H1 (cell line): ENCODE measurements at regions not wholly inside any gene's neighbourhood (a gene's known extent, or its start where the extent isn't known, plus 50 kb on each side); places are given as distances from the start of the nearest gene placed in this dataset.

Experiments
- CTCF ChIA-PET: fragments of 300-600 bp; sonication (Branson Sonifier 250); formaldehyde crosslinking; loops from one replicate; lab custom pipeline; 2021; ENCODE audit not compliant: partially characterized antibody; lab: Charles Lee
- POLR2A ChIA-PET: fragments of 300-600 bp; sonication (Branson Sonifier 250); formaldehyde crosslinking; loops from one replicate; lab custom pipeline; 2021; ENCODE audit warnings: inconsistent platforms; ENCODE audit not compliant: partially characterized antibody; lab: Charles Lee
- DNase-seq, 2 experiments: peaks; one replicate each; pipeline versions ENCODE4 v3.0.0 to v3.0.0-alpha.2; 2010 to 2022; ENCODE audit warnings: low spot score in 2 of 2, low read depth in 1 of 2, mixed read lengths in 1 of 2
- FAIRE-seq: peaks from 2 replicates; lab custom pipeline; 2011; peaks lifted over from hg19 to GRCh38; lab: Jason Lieb, UNC
- H2AFZ ChIP-seq: 2 replicates; pipeline ENCODE4 v1.8.1; 2012; ENCODE audit warnings: low read length, inconsistent platforms
- H2AK5ac ChIP-seq: 2 replicates; pipeline ENCODE4 v1.6.1; 2013; ENCODE audit warnings: low read depth, low read length
- H2BK120ac ChIP-seq: replicated peaks from 2 replicates; pipeline ENCODE3; 2013; ENCODE audit warnings: low read depth, low read length, inconsistent platforms
- H2BK12ac ChIP-seq: 2 replicates; pipeline ENCODE4 v1.6.1; 2013; ENCODE audit warnings: low read depth, low read length
- H2BK15ac ChIP-seq: 2 replicates; pipeline ENCODE4 v1.6.1; 2013; ENCODE audit warnings: low read length
- H2BK20ac ChIP-seq: 2 replicates; pipeline ENCODE4 v1.6.1; 2013; ENCODE audit warnings: low read length
- H2BK5ac ChIP-seq: 2 replicates; pipeline ENCODE4 v1.6.1; 2013; ENCODE audit warnings: low read depth, low read length
- H3K14ac ChIP-seq: 2 replicates; pipeline ENCODE4 v1.6.1; 2013; ENCODE audit warnings: inconsistent platforms; ENCODE audit not compliant: insufficient read length
- H3K18ac ChIP-seq: 2 replicates; pipeline ENCODE4 v1.6.1; 2013; ENCODE audit warnings: low read length; ENCODE audit errors: extremely low read depth
- H3K23ac ChIP-seq: 2 replicates; pipeline ENCODE4 v1.6.1; 2013; ENCODE audit warnings: inconsistent platforms; ENCODE audit not compliant: insufficient read length
- H3K23me2 ChIP-seq: 2 replicates; pipeline ENCODE4 v1.6.1; 2013; ENCODE audit warnings: low read depth, low read length
- H3K27ac ChIP-seq: 2 replicates; pipeline ENCODE4 v1.6.1; 2011; ENCODE audit warnings: low read depth, low read length, inconsistent platforms
- H3K27me3 ChIP-seq, 4 experiments: replicated peaks in 1 of 4; 1 replicate in 1 of 4; 2 replicates in 3 of 4; pipeline versions ENCODE4 v1.6.1 to v1.8.1; 2011 to 2013; ENCODE audit warnings: low read length in 3 of 4, mild to moderate bottlenecking in 3 of 4, inconsistent platforms in 2 of 4, mixed read lengths in 2 of 4, moderate library complexity in 1 of 4; ENCODE audit not compliant: control insufficient read depth in 3 of 4, insufficient read depth in 3 of 4; ENCODE audit errors: extremely low read depth in 1 of 4
- H3K36me3 ChIP-seq, 4 experiments: 2 replicates each; pipeline versions ENCODE4 v1.6.1 to v1.8.1; 2011 to 2013; ENCODE audit warnings: mild to moderate bottlenecking in 4 of 4, low read length in 3 of 4, moderate library complexity in 2 of 4, control low read depth in 1 of 4, inconsistent platforms in 1 of 4; ENCODE audit not compliant: insufficient read depth in 4 of 4, control insufficient read depth in 2 of 4
- H3K4ac ChIP-seq: replicated peaks from 2 replicates; pipeline ENCODE3; 2013; ENCODE audit warnings: low read length, low read depth, mixed read lengths, inconsistent platforms; ENCODE audit not compliant: insufficient read length
- H3K4me1 ChIP-seq, 4 experiments: replicated peaks in 1 of 4; 1 replicate in 1 of 4; 2 replicates in 3 of 4; pipeline versions ENCODE4 v1.6.1 to v1.8.1; 2011 to 2013; ENCODE audit warnings: low read length in 3 of 4, inconsistent platforms in 2 of 4, mixed read lengths in 1 of 4; ENCODE audit not compliant: insufficient read depth in 4 of 4, control insufficient read depth in 3 of 4
- H3K4me2 ChIP-seq, 2 experiments: 2 replicates each; pipeline versions ENCODE4 v1.6.1 to v1.8.1; 2011 to 2013; ENCODE audit warnings: low read depth in 2 of 2, low read length in 2 of 2, control low read depth in 1 of 2, inconsistent platforms in 1 of 2, mild to moderate bottlenecking in 1 of 2; ENCODE audit not compliant: insufficient read depth in 1 of 2
- H3K4me3 ChIP-seq, 4 experiments: fragments of 200-600, 300-600 bp in 1 of 4; sonication (generic), shearing (Covaris generic), sonication (Bioruptor Twin) in 1 of 4; 2 replicates each; pipeline versions ENCODE4 v1.5.1 to v1.8.1; 2011 to 2016; ENCODE audit warnings: low read length in 4 of 4, low read depth in 3 of 4, control low read depth in 2 of 4, inconsistent platforms in 2 of 4, mild to moderate bottlenecking in 2 of 4, mixed read lengths in 1 of 4, moderate library complexity in 1 of 4; ENCODE audit not compliant: insufficient read depth in 2 of 4; ENCODE audit errors: extremely low read depth in 1 of 4
- H3K56ac ChIP-seq: replicated peaks from 2 replicates; pipeline ENCODE3; 2013; ENCODE audit warnings: low read depth, mild to moderate bottlenecking, mixed read lengths, low read length, inconsistent platforms; ENCODE audit not compliant: insufficient read length
- H3K79me1 ChIP-seq: 2 replicates; pipeline ENCODE4 v1.6.1; 2013; ENCODE audit warnings: low read depth, low read length, control low read depth
- H3K79me2 ChIP-seq, 2 experiments: 2 replicates each; pipeline versions ENCODE4 v1.6.1 to v1.8.1; 2012 to 2013; ENCODE audit warnings: low read length in 2 of 2, mild to moderate bottlenecking in 2 of 2, inconsistent platforms in 1 of 2; ENCODE audit not compliant: insufficient read depth in 2 of 2, control insufficient read depth in 1 of 2
- H3K9ac ChIP-seq, 4 experiments: replicated peaks in 1 of 4; 1 replicate in 1 of 4; 2 replicates in 3 of 4; pipeline versions ENCODE4 v1.6.1 to v1.8.1; 2011 to 2013; ENCODE audit warnings: low read depth in 3 of 4, low read length in 3 of 4, control low read depth in 2 of 4, mild to moderate bottlenecking in 2 of 4, moderate library complexity in 2 of 4, inconsistent platforms in 1 of 4; ENCODE audit errors: extremely low read depth in 1 of 4
- H3K9me3 ChIP-seq, 2 experiments: 2 replicates each; pipeline versions ENCODE4 v1.6.1 to v1.8.1; 2012 to 2013; ENCODE audit warnings: mild to moderate bottlenecking in 2 of 2, moderate library complexity in 2 of 2, control low read depth in 1 of 2, inconsistent platforms in 1 of 2, low read depth in 1 of 2, low read length in 1 of 2, mixed read lengths in 1 of 2; ENCODE audit not compliant: insufficient read depth in 2 of 2
- H4K20me1 ChIP-seq, 2 experiments: replicated peaks in 1 of 2; 2 replicates each; pipeline versions ENCODE3 to v1.8.1; 2011 to 2013; ENCODE audit warnings: inconsistent platforms in 2 of 2, low read length in 2 of 2, mild to moderate bottlenecking in 1 of 2; ENCODE audit not compliant: insufficient read depth in 2 of 2, control insufficient read depth in 1 of 2
- H4K5ac ChIP-seq: 2 replicates; pipeline ENCODE4 v1.6.1; 2013; ENCODE audit warnings: low read length, low read depth, mixed read lengths, inconsistent platforms; ENCODE audit not compliant: insufficient read length
- H4K8ac ChIP-seq: 2 replicates; pipeline ENCODE4 v1.8.0; 2013; ENCODE audit warnings: mild to moderate bottlenecking, moderate library complexity, low read length, inconsistent platforms; ENCODE audit not compliant: insufficient read depth; ENCODE audit errors: extremely low read depth
- H4K91ac ChIP-seq: replicated peaks from 2 replicates; pipeline ENCODE3; 2013; ENCODE audit warnings: low read length, mixed read lengths, inconsistent platforms; ENCODE audit not compliant: insufficient read length
- NRF1 ChIP-seq: IDR thresholded peaks from 2 replicates; pipeline ENCODE4 v1.6.1; 2011; ENCODE audit warnings: mild to moderate bottlenecking, low read depth, low read length, improper control_type of control experiment
- SIN3A ChIP-seq, 2 experiments: IDR thresholded peaks in 1 of 2; conservative IDR thresholded peaks in 1 of 2; 2 replicates each; pipeline ENCODE4 v1.6.1; 2011 to 2012; ENCODE audit warnings: low read length in 2 of 2, improper control_type of control experiment in 1 of 2, low read depth in 1 of 2, mild to moderate bottlenecking in 1 of 2
- WGBS, 2 experiments: shearing (Covaris generic) in 1 of 2; methylation state at CpG; one replicate each; pipeline versions ENCODE4 v1.1.6 to v1.1.7; 2013 to 2015; ENCODE audit warnings: low lambda C conversion rate in 2 of 2, mixed read lengths in 2 of 2, inconsistent platforms in 1 of 2, low coverage in 1 of 2, missing lambda C conversion rate in 1 of 2; ENCODE audit not compliant: insufficient replicate concordance in 2 of 2, insufficient coverage in 1 of 2, insufficient read length in 1 of 2; ENCODE audit errors: extremely low coverage in 1 of 2, missing lambda C conversion rate in 1 of 2; 5-methylcytosine and 5-hydroxymethylcytosine counted together

GRCh38 chr10:4653160-4653559, 172.8 kb upstream of the AKR1E2 start:
- no peaks in the 10 kb centered on the region; a peak in 2 of 7 replicates for H3K27me3 ChIP-seq
- H3K9me3 ChIP-seq: no peaks in the 10 kb centered on the region
- no peak overlapping the region for H4K8ac ChIP-seq
- H4K20me1 ChIP-seq: no peaks in the 10 kb centered on the region
- no peaks in the 10 kb centered on the region for H3K79me2 ChIP-seq
- no peak overlapping the region for H2AFZ ChIP-seq
- H4K91ac ChIP-seq: no peak overlapping the region
- DNase-seq (no peak), FAIRE-seq (peak; percentile 65)
- H3K9ac ChIP-seq: no peak overlapping the region
- H3K4me1 ChIP-seq: peaks cover 0 to 2% (median 0%) of the 10 kb centered on the region in 4 experiments; a peak in 1 of 7 replicates
- H2BK120ac ChIP-seq: no peak overlapping the region
- H2BK15ac ChIP-seq: no peak overlapping the region
- H3K23ac ChIP-seq: no peak overlapping the region
- no peak overlapping the region for H4K5ac ChIP-seq
- no peak overlapping the region for H3K56ac ChIP-seq
- no peak overlapping the region for H3K4me3 ChIP-seq
- H3K4ac ChIP-seq: no peak overlapping the region
- no peak overlapping the region for H3K14ac ChIP-seq
- POLR2A ChIA-PET: no interaction called here
- no peak overlapping the region for H3K27ac ChIP-seq
- no peak overlapping the region for H2BK5ac ChIP-seq
- H3K36me3 ChIP-seq: no peaks in the 10 kb centered on the region
- CTCF ChIA-PET: interaction anchor here (0.9 to 1.3 kb wide), 3 partner anchors 138 to 421 kb away, joined by 3 to 4 read pairs (median 3); no protein-coding TSS in a partner anchor
- H2AK5ac ChIP-seq: no peak overlapping the region
- WGBS, 2 experiments: 30% methylated on average over 8 of the region's 8 CpGs; no CpG with 5 or more reads in 1 of the 2 experiments
- H3K23me2 ChIP-seq: no peaks in the 10 kb centered on the region
- no peak overlapping the region for H2BK12ac ChIP-seq
- no peaks in the 10 kb centered on the region for H3K79me1 ChIP-seq
- no peak overlapping the region for H3K18ac ChIP-seq
- no peak overlapping the region for H3K4me2 ChIP-seq
- H2BK20ac ChIP-seq: no peak overlapping the region
- TF ChIP-seq NRF1: no peak
- TF ChIP-seq SIN3A (conservative IDR thresholded peaks at IDR 0.05 in 1 of 2, IDR thresholded peaks at IDR 0.05 in 1 of 2; ENCODE audit: low read depth in 1 of 2, low read length in 2 of 2): no peak
